Gastroesophageal sphincter (tissue), 3 donors: ENCODE measurements at regions not wholly inside any gene's neighbourhood (a gene's known extent, or its start where the extent isn't known, plus 50 kb on each side); places are given as distances from the start of the nearest gene placed in this dataset.

Source experiments
- CTCF ChIP-seq, 4 experiments: fragments of 200-600 bp in 2 of 4; fragments of 450-650 bp in 2 of 4; sonication (generic) in 1 of 4; IDR thresholded peaks; one replicate each; pipeline ENCODE4 v1.5.1; 2017 to 2019; ENCODE audit warnings: antibody characterized with exemption in 4 of 4, mild to moderate bottlenecking in 2 of 4, moderate library complexity in 2 of 4
- POLR2A ChIP-seq, 2 donors: fragments of 450-650 bp; IDR thresholded peaks; one replicate each; pipeline ENCODE4 v1.6.1; 2017; ENCODE audit warnings: antibody characterized with exemption in 2 of 2, mild to moderate bottlenecking in 2 of 2, moderate library complexity in 1 of 2

GRCh38 chr9:126093771-126094170 lies 232.9 kb upstream of the MVB12B start:
- TF ChIP-seq POLR2A (IDR thresholded peaks at IDR 0.05): no peak
- TF ChIP-seq CTCF (IDR thresholded peaks at IDR 0.05): no peak
